ENCODE measurements at regions not wholly inside any gene's neighbourhood (a gene's known extent, or its start where the extent isn't known, plus 50 kb on each side); places are given as distances from the start of the nearest gene placed in this dataset.

- H3K4me3 ChIP-seq (ENCODE audit: low read length): no peak overlapping the region
- no peak overlapping the region for H3K27ac ChIP-seq (ENCODE audit: low read length)
- H3K9me3 ChIP-seq (ENCODE audit: low read length): no peaks in the 10 kb centered on the region
- DNase-seq (no peak), ATAC-seq (no peak)
- H3K4me1 ChIP-seq (ENCODE audit: insufficient read depth, low read length): no peaks in the 10 kb centered on the region
- ChIA-PET POLR2A (ENCODE audit: unreplicated experiment) (no interaction called here), CTCF (no interaction called here)
- H4K20me1 ChIP-seq (ENCODE audit: low read length): no peaks in the 10 kb centered on the region
- no TSS peak for BruUV-seq (replicated peaks)
- H3K9ac ChIP-seq (ENCODE audit: low read length): no peak overlapping the region
- H3K36me3 ChIP-seq (ENCODE audit: low read depth, low read length): no peaks in the 10 kb centered on the region
- intact Hi-C loops (cut with micrococcal nuclease): no loop called here
- no peak overlapping the region for H2AFZ ChIP-seq (ENCODE audit: low read length)
- H3K27me3 ChIP-seq (ENCODE audit: low read length): peaks cover 32% of the 10 kb centered on the region
- no peaks in the 10 kb centered on the region for H3K9me2 ChIP-seq (replicated peaks; ENCODE audit: low read length)
- no peaks in the 10 kb centered on the region for H3F3A ChIP-seq (ENCODE audit: low read length, unreplicated experiment)
- H3K79me2 ChIP-seq (ENCODE audit: low read length): no peaks in the 10 kb centered on the region
- H3K4me2 ChIP-seq (ENCODE audit: low read length): no peak overlapping the region
- TF ChIP-seq CTCF (conservative IDR thresholded peaks at IDR 0.05; ENCODE audit: low read depth, low read length) (no peak), EZH2 (IDR thresholded peaks at IDR 0.05; ENCODE audit: low read length, unreplicated experiment) (no peak), EZH2phosphoT487 (IDR thresholded peaks at IDR 0.05; ENCODE audit: borderline replicate concordance, low read length) (no peak)
These were observed 202.2 kb upstream of the KIAA1217 start for GRCh38 chr10:24006741-24007140.

GRCh38 chr10:24007359-24007758 is 201.6 kb upstream of the KIAA1217 start:
- Histone ChIP-seq H3K27ac (ENCODE audit: low read length) (no peak overlapping the region), H2AFZ (ENCODE audit: low read length) (no peak overlapping the region), H3K36me3 (ENCODE audit: low read depth, low read length) (no peaks in the 10 kb centered on the region), H3K4me2 (ENCODE audit: low read length) (no peak overlapping the region), H3K4me1 (ENCODE audit: insufficient read depth, low read length) (no peaks in the 10 kb centered on the region), H3K9me3 (ENCODE audit: low read length) (no peaks in the 10 kb centered on the region), H4K20me1 (ENCODE audit: low read length) (no peaks in the 10 kb centered on the region), H3K4me3 (ENCODE audit: low read length) (no peak overlapping the region), H3K27me3 (ENCODE audit: low read length) (peaks cover 26% of the 10 kb centered on the region; the same call in 1 of the 2 replicates), H3K9me2 (replicated peaks; ENCODE audit: low read length) (no peaks in the 10 kb centered on the region), H3K9ac (ENCODE audit: low read length) (no peak overlapping the region), H3F3A (ENCODE audit: low read length, unreplicated experiment) (no peaks in the 10 kb centered on the region), H3K79me2 (ENCODE audit: low read length) (no peaks in the 10 kb centered on the region)
- DNase-seq (no peak), ATAC-seq (no peak)
- BruUV-seq (replicated peaks): no TSS peak
- POLR2A ChIA-PET (ENCODE audit: unreplicated experiment): no interaction called here
- CTCF ChIA-PET: no interaction called here
- TF ChIP-seq EZH2 (IDR thresholded peaks at IDR 0.05; ENCODE audit: low read length, unreplicated experiment) (no peak), EZH2phosphoT487 (IDR thresholded peaks at IDR 0.05; ENCODE audit: borderline replicate concordance, low read length) (no peak), CTCF (conservative IDR thresholded peaks at IDR 0.05; ENCODE audit: low read depth, low read length) (no peak)
- intact Hi-C loops (cut with micrococcal nuclease): no loop called here

GRCh38 chr10:24008164-24009091 is 200.5 kb upstream of the KIAA1217 start:
- H3K79me2 ChIP-seq (ENCODE audit: low read length): no peaks in the 10 kb centered on the region
- H3K9ac ChIP-seq (ENCODE audit: low read length): no peak overlapping the region
- no TSS peak for BruUV-seq (replicated peaks)
- intact Hi-C loops (cut with micrococcal nuclease): no loop called here
- ChIA-PET POLR2A (ENCODE audit: unreplicated experiment) (no interaction called here), CTCF (no interaction called here)
- no peak overlapping the region for H3K4me3 ChIP-seq (ENCODE audit: low read length)
- H3K9me3 ChIP-seq (ENCODE audit: low read length): no peaks in the 10 kb centered on the region
- TF ChIP-seq EZH2phosphoT487 (IDR thresholded peaks at IDR 0.05; ENCODE audit: borderline replicate concordance, low read length) (no peak), CTCF (conservative IDR thresholded peaks at IDR 0.05; ENCODE audit: low read depth, low read length) (no peak), EZH2 (IDR thresholded peaks at IDR 0.05; ENCODE audit: low read length, unreplicated experiment) (no peak)
- peaks cover 15% of the 10 kb centered on the region; the same call in 1 of the 2 replicates for H3K27me3 ChIP-seq (ENCODE audit: low read length)
- no peak for ATAC-seq
- H2AFZ ChIP-seq (ENCODE audit: low read length): no peak overlapping the region
- H3K36me3 ChIP-seq (ENCODE audit: low read depth, low read length): no peaks in the 10 kb centered on the region
- no peaks in the 10 kb centered on the region for H3K4me1 ChIP-seq (ENCODE audit: insufficient read depth, low read length)
- no peaks in the 10 kb centered on the region for H4K20me1 ChIP-seq (ENCODE audit: low read length)
- H3K4me2 ChIP-seq (ENCODE audit: low read length): no peak overlapping the region
- no peak overlapping the region for H3K27ac ChIP-seq (ENCODE audit: low read length)
- no peaks in the 10 kb centered on the region for H3K9me2 ChIP-seq (replicated peaks; ENCODE audit: low read length)
- H3F3A ChIP-seq (ENCODE audit: low read length, unreplicated experiment): no peaks in the 10 kb centered on the region
- peak; percentile 4 for DNase-seq
